Fibroblast of the aortic adventitia (primary cell): ENCODE measurements at regions not wholly inside any gene's neighbourhood (a gene's known extent, or its start where the extent isn't known, plus 50 kb on each side); places are given as distances from the start of the nearest gene placed in this dataset.
"Not testable (repeated sequence)": the region's sequence is repeated elsewhere in the genome, so short reads cannot be mapped to it uniquely, and the experiment has no call there.

ENCODE experiments used
- DNase-seq: peaks from one replicate; pipeline ENCODE4 v3.0.0-alpha.2; 2010; ENCODE audit warnings: low read depth
- H3K4me3 ChIP-seq: 2 replicates; pipeline ENCODE4 v1.5.1; 2011; ENCODE audit warnings: low read depth, mild to moderate bottlenecking, control low read depth, low read length, moderate library complexity
- CTCF ChIP-seq: IDR thresholded peaks from 2 replicates; pipeline ENCODE4 v1.5.1; 2011; ENCODE audit warnings: mild to moderate bottlenecking, low read length, control low read depth, inconsistent platforms; ENCODE audit not compliant: insufficient read depth

DNA sequence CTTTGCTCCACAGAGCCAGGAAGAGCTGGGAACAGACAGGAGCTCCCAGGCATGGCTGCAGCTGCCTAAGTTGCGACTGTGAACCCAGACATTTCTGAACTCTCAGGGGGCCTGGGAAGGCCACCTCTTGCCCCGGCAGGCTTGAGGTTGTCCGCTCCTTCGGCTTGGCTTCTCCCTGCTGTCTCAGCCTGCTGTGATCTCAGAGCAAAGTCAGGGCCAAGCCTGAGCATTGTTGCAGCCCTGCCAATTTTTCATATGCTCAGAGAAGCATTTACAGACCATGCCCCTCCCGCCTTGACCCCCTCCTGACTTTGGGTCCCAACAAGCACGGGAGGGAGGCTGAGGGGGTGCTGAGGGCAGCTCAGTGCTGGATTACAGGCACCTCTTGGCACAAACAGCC, 1439.1 kb upstream of the FLRT2 start:
- H3K4me3 ChIP-seq: no peak overlapping the region
- DNase-seq: no peak

DNA sequence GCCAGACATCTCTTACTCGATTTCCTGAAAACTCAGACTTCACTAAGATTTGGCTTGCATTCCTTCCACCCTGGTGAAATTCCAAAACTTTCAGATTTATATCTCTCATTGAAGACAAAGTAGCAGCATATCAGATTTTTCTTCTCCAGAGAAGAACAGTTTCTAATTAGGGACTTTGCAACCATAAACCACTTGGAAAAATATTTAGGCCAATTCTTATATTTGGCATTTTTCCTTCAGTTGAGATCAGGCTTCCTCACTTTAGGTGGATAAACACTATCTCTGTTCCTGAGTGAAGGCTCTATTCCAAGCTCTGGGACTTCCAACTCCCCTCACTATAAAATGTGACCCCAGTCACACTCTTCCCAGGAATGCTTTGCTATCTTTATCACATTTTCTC, 1434.3 kb upstream of the FLRT2 start:
- DNase-seq: no peak
- TF ChIP-seq CTCF: no peak
- no peak overlapping the region for H3K4me3 ChIP-seq

More for the DNA sequence above, 1439.1 kb upstream of the FLRT2 start:
- TF ChIP-seq CTCF: no peak

GRCh38 chr14:84098261-84098660, 1431.7 kb upstream of the FLRT2 start:
- no peak for DNase-seq
- TF ChIP-seq CTCF: no peak
- no peak overlapping the region for H3K4me3 ChIP-seq

- not testable (repeated sequence) for DNase-seq, H3K4me3 ChIP-seq
Observed at GRCh38 chr14:84099560-84099959, 1430.4 kb upstream of the FLRT2 start.

DNA sequence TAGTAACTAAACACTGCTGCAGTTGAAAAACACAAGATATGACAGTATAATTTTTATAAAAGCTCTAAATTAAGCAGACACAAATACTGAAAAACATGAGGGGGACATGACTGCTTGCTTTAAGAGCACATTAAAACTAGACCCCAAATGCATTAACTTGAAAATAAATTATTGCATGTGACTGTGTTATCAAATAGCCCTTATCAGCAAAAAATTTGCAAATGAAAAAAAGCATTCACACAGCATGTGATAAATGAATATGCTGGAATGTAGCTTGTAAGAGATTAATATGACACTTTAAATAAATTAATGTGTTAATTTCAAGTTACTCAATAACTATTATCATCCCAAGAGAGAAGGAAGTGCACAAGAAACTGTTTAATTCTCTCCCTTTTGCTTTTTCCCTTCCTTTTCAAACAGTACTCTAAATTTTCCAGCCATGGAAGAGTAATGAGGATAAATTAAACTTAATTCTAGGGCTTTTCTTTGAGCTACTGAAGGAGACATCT, 1422.1 kb upstream of the FLRT2 start:
- no peak for DNase-seq

GRCh38 chr14:84108746-84109457, 1421.0 kb upstream of the FLRT2 start:
- TF ChIP-seq CTCF: no peak
- no peak for DNase-seq
- no peak overlapping the region for H3K4me3 ChIP-seq

More for the DNA sequence above, 1422.1 kb upstream of the FLRT2 start:
- no peak for TF ChIP-seq CTCF
- H3K4me3 ChIP-seq: no peak overlapping the region

- no peak overlapping the region for H3K4me3 ChIP-seq
- no peak for DNase-seq
- no peak for TF ChIP-seq CTCF
Observed at GRCh38 chr14:84112589-84112988, 1417.4 kb upstream of the FLRT2 start.
